Astrocyte (in vitro differentiated cells and primary cell): ENCODE measurements at regions not wholly inside any gene's neighbourhood (a gene's known extent, or its start where the extent isn't known, plus 50 kb on each side); places are given as distances from the start of the nearest gene placed in this dataset.

Experiments used
- DNase-seq: peaks from one replicate; pipeline ENCODE4 v3.0.0-alpha.2; 2010; ENCODE audit warnings: low read depth
- FAIRE-seq: peaks from 2 replicates; lab custom pipeline; 2011; peaks lifted over from hg19 to GRCh38; lab: Jason Lieb, UNC
- H2AFZ ChIP-seq: 2 replicates; pipeline ENCODE4 v1.6.0; 2012; ENCODE audit warnings: low read depth, low read length, inconsistent platforms
- H3K27ac ChIP-seq: 2 replicates; pipeline ENCODE4 v1.5.1; 2011; ENCODE audit warnings: low read depth, low read length, inconsistent platforms
- H3K27me3 ChIP-seq: 2 replicates; pipeline ENCODE4 v1.6.0; 2011; ENCODE audit warnings: low read length, inconsistent platforms; ENCODE audit not compliant: insufficient read depth
- H3K36me3 ChIP-seq: 2 replicates; pipeline ENCODE4 v1.5.1; 2011; ENCODE audit warnings: low read length, inconsistent platforms; ENCODE audit not compliant: insufficient read depth
- H3K4me1 ChIP-seq: 2 replicates; pipeline ENCODE4 v1.5.1; 2011; ENCODE audit warnings: low read length, inconsistent platforms; ENCODE audit not compliant: insufficient read depth
- H3K4me2 ChIP-seq: 2 replicates; pipeline ENCODE4 v1.6.0; 2012; ENCODE audit warnings: low read length, inconsistent platforms
- H3K4me3 ChIP-seq: 2 replicates; pipeline ENCODE4 v1.5.1; 2011; ENCODE audit warnings: low read depth, mild to moderate bottlenecking, low read length, inconsistent platforms; ENCODE audit not compliant: insufficient read depth
- H3K79me2 ChIP-seq: 2 replicates; pipeline ENCODE4 v1.6.0; 2012; ENCODE audit warnings: mild to moderate bottlenecking, low read length, inconsistent platforms; ENCODE audit not compliant: insufficient read depth
- H3K9ac ChIP-seq: 2 replicates; pipeline ENCODE4 v1.6.0; 2012; ENCODE audit warnings: mild to moderate bottlenecking, low read length, inconsistent platforms
- H3K9me3 ChIP-seq: 2 replicates; pipeline ENCODE4 v1.5.1; 2012; ENCODE audit warnings: low read depth, mild to moderate bottlenecking, low read length, inconsistent platforms; ENCODE audit not compliant: insufficient read depth
- H4K20me1 ChIP-seq: 2 replicates; pipeline ENCODE4 v1.6.0; 2012; ENCODE audit warnings: low read length, inconsistent platforms; ENCODE audit not compliant: insufficient read depth
- H3K27ac Mint-ChIP-seq: one replicate; pipeline ENCODE4 v1.8.0; 2021; ENCODE audit warnings: mild to moderate bottlenecking, mixed read lengths; ENCODE audit not compliant: unreplicated experiment
- H3K27me3 Mint-ChIP-seq: one replicate; pipeline ENCODE4 v1.8.0; 2021; ENCODE audit warnings: low read depth, mixed read lengths; ENCODE audit not compliant: unreplicated experiment
- H3K36me3 Mint-ChIP-seq: one replicate; pipeline ENCODE4 v1.8.0; 2021; ENCODE audit warnings: low read depth, mixed read lengths; ENCODE audit not compliant: unreplicated experiment
- H3K4me1 Mint-ChIP-seq: one replicate; pipeline ENCODE4 v1.8.0; 2021; ENCODE audit warnings: low read depth, mixed read lengths; ENCODE audit not compliant: unreplicated experiment
- H3K4me3 Mint-ChIP-seq: one replicate; pipeline ENCODE4 v1.8.0; 2021; ENCODE audit warnings: mild to moderate bottlenecking, moderate library complexity, mixed read lengths; ENCODE audit not compliant: unreplicated experiment
- H3K9me3 Mint-ChIP-seq: one replicate; pipeline ENCODE4 v1.8.0; 2021; ENCODE audit warnings: mild to moderate bottlenecking, mixed read lengths; ENCODE audit not compliant: unreplicated experiment
- EZH2 ChIP-seq: IDR thresholded peaks from 2 replicates; pipeline ENCODE4 v1.6.1; 2012; ENCODE audit warnings: mild to moderate bottlenecking, low read length, inconsistent platforms; ENCODE audit not compliant: insufficient read depth
- TF ChIP-seq, protein P1 (sequence below): IDR thresholded peaks from 2 replicates; pipeline ENCODE4 v1.5.1; 2011; ENCODE audit warnings: low read depth, mild to moderate bottlenecking, inconsistent platforms, low read length, moderate library complexity; ENCODE audit not compliant: insufficient read depth

DNA sequence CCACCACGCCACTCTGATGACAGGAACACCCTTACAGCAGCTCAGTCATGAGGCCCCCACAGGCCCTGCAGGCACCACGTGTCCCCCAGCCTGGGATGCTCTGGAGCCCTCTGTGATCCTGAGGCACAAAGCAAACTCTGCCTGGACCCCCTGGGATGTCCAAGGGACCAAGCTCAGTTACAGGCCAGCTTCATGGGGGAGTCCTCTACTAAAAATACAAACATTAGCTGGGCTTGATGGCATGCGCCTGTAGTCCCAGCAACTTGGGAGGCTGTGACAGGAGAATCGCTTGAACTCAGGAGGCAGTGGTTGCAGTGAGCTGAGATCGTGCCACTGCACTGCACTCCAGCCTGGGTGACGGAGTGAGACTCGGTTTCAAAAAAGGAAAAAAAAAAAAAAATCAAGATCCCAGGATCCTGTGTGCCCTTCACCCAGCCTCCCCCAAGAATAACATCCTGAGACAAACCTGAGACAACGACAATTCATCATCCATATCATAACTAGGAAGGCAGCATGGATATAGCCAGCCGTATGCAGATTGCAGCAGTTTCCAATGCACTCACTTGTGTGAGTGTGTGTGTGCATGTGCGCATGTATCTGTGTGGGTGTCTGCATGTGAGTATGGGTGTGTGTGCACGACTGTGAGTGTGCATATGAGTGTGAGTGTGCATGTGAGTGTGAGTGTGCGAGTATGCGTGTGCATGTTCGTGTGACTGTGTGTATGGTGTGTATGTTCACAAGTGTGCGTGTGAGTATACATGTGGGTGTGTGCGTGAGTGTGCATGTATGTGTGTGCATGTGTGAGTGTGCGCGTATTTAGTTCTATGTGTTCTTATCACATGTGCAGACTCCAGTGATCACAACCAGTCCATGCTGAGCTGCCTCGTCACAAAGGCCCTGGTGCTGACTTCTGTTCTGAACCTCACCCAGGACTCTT, 52.1 kb downstream of the NCOR2 start:
- peaks cover 90% of the 10 kb centered on the region for H3K4me1 ChIP-seq
- peak overlapping the region; percentile 98 for H3K27ac ChIP-seq
- peaks cover 77% of the 10 kb centered on the region for H3K79me2 ChIP-seq

DNA sequence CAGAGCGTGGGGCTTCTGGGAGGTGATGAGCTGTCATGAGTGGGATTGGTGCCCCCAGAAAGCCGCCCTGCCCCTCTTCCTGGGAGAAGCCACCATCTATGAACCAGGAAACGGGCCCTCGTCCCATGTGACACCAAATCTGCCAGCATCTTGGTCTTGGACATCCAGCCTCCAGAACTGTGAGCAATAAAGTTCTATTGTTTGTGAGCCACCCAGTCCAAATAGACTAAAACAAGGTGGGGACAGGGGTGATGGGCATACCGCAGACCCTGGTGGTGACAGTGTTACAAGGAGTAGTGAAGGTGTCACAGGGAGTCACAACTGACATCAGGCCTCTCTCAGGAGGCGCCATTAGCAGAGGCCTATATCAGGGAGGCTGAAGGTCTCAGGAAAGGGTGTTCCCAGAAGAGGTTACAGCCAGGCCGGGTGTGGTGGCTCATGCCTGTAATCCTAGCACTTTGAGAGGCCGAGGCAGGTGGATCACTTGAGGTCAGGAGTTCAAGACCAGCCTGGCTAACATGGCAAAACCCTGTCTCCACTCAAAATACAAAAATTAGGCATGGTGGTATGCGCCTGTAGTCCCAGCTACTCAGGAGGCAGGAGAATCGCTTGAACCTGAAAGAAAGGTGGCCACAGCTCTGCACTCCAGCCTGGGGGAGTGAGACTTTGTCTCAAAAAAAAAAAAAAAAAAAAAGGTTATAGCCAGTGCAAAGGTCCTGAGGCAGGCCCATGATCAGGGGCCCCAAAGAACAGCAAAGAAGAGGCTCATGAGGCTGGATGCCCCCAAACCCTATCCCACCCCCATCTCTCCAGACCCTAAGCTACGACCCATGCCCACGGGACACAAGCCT, 53.0 kb downstream of the NCOR2 start:
- Mint-ChIP-seq H3K27me3 (no peaks in the 10 kb centered on the region), H3K4me3 (no peak overlapping the region), H3K4me1 (peaks cover 57% of the 10 kb centered on the region), H3K27ac (peak overlapping the region; percentile 93), H3K36me3 (peaks cover 10% of the 10 kb centered on the region), H3K9me3 (no peaks in the 10 kb centered on the region)
- Histone ChIP-seq H3K79me2 (peaks cover 77% of the 10 kb centered on the region), H4K20me1 (peaks cover 74% of the 10 kb centered on the region), H3K4me1 (peaks cover 90% of the 10 kb centered on the region), H3K27ac (peak overlapping the region; percentile 95), H2AFZ (no peak overlapping the region), H3K9me3 (no peaks in the 10 kb centered on the region), H3K4me3 (no peak overlapping the region), H3K4me2 (peak overlapping the region; percentile 70), H3K36me3 (peaks cover 5% of the 10 kb centered on the region), H3K9ac (peak overlapping the region; percentile 84), H3K27me3 (no peaks in the 10 kb centered on the region)
- TF ChIP-seq EZH2: no peak
- TF ChIP-seq, protein P1, sequence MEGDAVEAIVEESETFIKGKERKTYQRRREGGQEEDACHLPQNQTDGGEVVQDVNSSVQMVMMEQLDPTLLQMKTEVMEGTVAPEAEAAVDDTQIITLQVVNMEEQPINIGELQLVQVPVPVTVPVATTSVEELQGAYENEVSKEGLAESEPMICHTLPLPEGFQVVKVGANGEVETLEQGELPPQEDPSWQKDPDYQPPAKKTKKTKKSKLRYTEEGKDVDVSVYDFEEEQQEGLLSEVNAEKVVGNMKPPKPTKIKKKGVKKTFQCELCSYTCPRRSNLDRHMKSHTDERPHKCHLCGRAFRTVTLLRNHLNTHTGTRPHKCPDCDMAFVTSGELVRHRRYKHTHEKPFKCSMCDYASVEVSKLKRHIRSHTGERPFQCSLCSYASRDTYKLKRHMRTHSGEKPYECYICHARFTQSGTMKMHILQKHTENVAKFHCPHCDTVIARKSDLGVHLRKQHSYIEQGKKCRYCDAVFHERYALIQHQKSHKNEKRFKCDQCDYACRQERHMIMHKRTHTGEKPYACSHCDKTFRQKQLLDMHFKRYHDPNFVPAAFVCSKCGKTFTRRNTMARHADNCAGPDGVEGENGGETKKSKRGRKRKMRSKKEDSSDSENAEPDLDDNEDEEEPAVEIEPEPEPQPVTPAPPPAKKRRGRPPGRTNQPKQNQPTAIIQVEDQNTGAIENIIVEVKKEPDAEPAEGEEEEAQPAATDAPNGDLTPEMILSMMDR: no peak
- no peak for FAIRE-seq
- no peak for DNase-seq

More for the DNA sequence above, 52.1 kb downstream of the NCOR2 start:
- Mint-ChIP-seq H3K36me3 (peaks cover 10% of the 10 kb centered on the region), H3K27me3 (no peaks in the 10 kb centered on the region), H3K4me1 (peaks cover 60% of the 10 kb centered on the region), H3K4me3 (no peak overlapping the region), H3K9me3 (no peaks in the 10 kb centered on the region), H3K27ac (peak overlapping the region; percentile 54)
- Histone ChIP-seq H3K9ac (peak overlapping the region; percentile 94), H3K36me3 (peaks cover 5% of the 10 kb centered on the region), H3K4me2 (peak overlapping the region; percentile 90), H3K27me3 (no peaks in the 10 kb centered on the region), H3K4me3 (no peak overlapping the region), H4K20me1 (peaks cover 73% of the 10 kb centered on the region), H2AFZ (no peak overlapping the region), H3K9me3 (no peaks in the 10 kb centered on the region)
- DNase-seq (no peak), FAIRE-seq (no peak)
- TF ChIP-seq EZH2: no peak
- TF ChIP-seq, protein P1: no peak
